GM18517 (cell line): ENCODE measurements at regions not wholly inside any gene's neighbourhood (a gene's known extent, or its start where the extent isn't known, plus 50 kb on each side); places are given as distances from the start of the nearest gene placed in this dataset.
"Not testable (repeated sequence)": the region's sequence is repeated elsewhere in the genome, so short reads cannot be mapped to it uniquely, and the experiment has no call there.

Experiments
- ATAC-seq: cut with Tn5 transposase; IDR thresholded peaks from one replicate; pipeline ENCODE4 v1.9.1; 2021; ENCODE audit warnings: mild to moderate bottlenecking, moderate library complexity; ENCODE audit not compliant: unreplicated experiment

DNA sequence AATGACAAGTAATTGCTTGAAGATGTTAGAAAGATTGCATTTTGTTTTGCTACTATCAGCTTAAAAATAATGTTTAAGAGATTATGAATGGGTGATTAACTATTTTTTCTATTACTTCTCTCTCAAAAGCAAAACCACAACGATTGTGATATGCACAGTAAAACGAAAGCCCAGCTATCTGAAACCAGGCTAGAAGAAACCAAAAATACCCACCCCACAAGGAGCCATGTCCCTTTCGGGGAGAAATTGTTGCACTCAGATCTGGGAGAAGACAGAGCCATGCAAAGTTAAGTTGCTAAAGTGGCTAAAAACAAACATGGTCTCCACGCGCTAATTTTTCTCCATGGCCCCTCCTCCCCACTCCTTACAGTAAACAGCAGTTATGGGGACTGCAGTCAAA lies 173.6 kb downstream of the RPS24 start:
- no peak for ATAC-seq

DNA sequence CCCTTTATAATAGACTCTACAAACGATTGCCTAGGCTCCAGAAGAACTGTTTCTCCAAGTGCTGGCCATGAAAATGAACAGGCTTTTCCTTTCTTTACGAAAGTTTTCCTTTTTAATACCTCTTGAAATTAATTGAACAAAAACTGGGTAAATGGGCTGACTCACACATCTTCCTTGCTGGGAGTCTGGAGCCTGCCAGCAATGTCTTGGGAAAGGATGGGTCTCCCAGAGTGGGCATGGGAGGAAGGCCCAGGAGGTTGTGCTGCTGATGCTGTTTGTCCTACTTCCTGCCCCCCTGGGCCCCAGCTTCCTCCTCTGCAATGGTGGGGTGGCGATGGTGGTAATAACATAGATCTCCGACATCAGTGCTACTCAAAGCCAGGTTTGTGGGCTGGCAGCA lies 174.1 kb downstream of the RPS24 start:
- ATAC-seq: no peak

DNA sequence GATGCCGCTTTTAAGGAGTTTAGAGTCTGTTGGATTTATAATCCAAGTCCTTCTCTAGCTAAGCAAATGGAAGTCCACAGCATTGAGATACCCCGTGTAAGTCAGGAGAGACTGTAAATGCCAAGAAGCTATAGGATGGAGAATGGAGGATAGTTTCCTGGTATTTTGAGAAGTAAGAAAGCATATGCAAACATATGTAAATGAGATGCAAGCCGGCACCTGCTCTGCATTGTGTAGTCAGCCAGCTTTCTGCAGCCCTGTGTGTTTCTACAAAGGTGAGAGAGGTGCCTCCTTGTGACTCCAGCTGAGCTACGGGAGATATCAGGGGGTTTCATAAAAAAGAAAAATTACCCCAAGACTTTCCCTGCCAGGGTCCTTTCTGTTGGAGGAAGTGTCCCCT lies 176.3 kb downstream of the RPS24 start:
- ATAC-seq: no peak

DNA sequence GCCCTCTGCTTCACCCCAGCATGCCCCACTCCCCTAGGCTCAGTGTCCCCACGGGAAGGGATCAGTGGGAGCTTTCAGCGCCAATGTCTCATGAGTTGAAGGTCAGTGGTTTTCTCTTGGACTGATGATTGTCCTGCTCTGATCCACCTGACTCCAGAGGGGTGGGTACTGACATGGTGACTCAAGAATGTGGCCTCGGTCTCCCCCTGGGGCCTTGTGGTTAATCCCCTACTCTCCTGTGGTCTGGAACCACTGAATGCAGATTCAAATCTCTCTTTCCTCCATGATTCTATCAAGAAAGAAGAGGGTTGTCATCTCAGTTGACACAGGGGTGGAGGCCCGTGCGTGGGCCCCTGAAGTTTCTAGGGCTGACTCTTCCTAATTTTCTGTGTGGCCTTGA lies 176.9 kb downstream of the RPS24 start:
- no peak for ATAC-seq

DNA sequence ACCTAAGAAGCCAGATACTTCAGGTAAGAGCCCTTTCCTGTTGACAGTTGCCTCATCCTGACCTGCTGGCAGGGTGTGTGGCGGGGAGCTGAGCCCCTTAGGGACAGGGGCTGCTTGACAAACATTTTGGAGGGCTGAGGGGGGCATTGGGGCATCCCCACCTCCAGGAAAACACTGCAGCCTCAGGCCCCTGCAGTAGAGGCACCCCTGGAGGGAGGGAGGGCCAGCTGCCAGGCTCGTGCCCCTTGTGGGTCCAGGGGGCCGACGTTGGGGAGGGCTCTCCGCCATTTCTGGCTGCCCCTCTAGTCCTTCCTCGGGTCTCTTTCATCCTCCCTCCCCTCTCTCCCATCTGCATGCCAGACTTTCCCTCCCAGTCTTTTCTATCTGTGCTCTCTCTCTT lies 177.3 kb downstream of the RPS24 start:
- ATAC-seq: no peak

DNA sequence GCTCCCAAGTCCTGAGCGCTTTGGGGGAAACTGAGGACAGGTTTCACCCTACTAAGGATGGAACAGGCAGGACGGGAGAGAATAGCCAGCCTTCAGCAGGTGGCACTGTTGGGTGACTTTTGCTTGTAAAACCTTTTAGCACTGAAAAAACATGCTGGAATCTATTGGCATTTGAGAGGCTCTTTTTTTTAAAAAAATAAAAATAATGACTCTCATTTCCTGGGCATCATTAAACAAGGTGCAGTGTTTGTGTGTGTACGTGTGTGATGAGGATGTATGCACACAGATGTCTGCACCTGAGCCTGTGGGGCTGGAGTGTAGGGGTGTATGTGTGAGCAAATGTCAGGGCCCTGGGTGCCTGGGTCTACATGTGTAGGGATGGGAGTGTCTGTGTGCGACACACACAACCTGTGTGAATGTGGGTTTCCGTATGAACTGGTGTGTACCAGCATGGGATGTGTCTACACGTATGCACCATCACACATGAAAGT lies 177.9 kb downstream of the RPS24 start:
- no peak for ATAC-seq

DNA sequence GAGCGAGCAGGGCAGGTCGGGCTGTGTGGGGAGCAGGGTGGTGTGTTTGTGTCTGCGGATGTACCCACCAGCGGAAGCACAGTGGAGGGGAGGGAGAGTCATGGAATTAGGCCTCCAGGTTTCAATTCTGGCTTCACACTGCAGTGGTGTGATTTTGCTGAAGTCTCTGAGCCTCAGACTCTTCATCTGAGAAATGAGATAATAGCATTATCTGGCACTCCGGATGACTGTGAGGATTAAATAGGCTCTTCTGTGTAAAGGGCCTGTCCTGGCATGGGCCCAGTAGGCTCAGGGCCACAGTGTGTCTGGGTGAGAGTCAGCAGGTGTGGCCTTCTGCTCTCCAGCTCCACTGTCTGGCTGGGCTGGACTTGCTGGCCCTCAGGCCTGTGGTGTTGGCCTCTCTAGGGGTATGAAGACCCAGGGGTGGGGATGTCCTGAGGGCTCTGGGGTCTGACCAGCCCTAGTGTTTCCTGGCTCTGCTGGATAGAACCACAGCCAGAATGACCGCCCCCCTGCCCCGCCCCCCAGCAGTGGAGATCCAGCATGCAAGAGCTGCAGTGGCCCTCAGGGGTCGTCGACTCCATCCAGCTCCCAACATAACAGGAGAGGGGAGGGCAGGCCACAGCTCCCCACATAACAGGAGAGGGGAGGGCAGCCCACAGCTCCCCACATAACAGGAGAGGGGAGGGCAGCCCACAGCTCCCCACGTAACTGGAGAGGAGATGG lies 178.6 kb downstream of the RPS24 start:
- ATAC-seq: no peak

DNA sequence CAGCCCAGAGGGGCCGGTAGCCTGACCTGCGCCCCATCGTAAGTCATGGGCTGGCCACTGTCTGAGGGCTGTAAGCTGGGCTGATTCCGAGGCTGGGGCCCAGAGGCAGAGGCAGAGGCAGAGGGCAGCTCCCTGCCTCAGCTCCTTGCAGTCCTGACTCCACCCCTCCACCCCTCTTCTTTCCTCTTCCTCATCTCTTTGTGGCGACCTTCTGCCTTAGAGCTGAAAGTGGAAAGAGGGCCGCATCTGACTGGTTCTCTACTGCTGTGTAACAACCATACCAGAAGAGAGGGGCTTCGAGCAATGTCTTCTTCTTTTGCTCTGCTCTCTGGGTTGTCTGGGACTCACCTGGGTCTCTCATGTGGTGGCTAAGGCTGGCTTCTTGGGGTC lies 179.1 kb downstream of the RPS24 start:
- no peak for ATAC-seq

DNA sequence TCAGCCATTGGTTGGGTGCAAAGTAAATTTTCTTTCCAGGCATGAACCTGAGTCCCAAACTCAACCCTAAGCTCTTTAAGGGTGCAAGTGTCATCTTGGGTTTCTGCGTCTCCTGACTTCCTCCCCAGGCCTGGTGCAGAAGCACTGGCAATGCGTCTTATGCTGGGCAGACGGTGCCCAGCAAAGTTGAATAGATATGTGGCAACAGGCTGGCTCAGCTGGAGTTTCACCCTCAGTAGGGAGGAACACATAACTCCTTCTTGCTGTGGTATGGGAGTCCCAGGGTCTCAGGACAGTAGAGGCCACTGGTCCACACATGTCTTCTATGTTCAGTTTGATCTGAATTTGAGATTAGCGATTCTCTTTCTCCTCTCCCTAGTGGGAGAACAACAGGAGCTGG lies 181.3 kb downstream of the RPS24 start:
- ATAC-seq: no peak

DNA sequence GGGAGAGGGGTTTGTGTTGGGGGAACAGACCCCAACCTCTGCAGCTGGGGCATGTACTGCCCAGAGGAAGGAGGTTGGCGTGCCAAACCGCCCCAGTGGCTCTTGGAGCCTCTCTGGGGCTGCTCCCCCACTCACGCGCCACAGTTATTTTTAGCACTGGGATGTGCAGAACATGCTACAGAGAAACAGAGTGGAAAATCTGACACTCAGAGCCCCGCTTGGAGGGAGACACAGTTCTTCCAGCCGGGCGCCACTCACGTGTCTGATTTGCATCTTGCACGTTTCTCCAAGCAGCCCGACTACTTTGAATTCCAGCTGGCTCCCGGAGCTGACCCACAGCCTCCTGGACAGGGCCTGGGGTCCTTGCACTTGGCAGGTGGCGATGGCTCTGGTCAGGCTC lies 182.0 kb downstream of the RPS24 start:
- ATAC-seq: no peak

DNA sequence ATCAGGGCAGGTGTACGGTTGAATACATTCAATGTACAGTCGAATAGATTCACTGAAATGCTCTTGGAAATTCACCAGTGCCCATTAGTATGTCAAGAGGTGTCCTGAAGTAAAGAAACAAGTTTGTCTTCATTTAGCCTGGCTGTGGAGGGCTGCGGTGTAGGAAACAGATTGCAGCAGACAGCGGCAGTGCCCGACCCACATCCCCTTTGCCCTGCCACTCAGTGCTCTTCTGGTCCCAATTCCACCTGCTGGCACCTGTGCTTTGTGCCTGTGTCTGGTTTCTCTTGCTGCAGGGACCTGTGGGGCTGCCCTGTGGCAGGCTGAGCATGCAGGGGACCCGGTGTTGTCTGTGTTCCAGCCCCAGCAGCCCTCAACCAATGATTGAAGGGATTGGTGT lies 183.7 kb downstream of the RPS24 start:
- no peak for ATAC-seq

DNA sequence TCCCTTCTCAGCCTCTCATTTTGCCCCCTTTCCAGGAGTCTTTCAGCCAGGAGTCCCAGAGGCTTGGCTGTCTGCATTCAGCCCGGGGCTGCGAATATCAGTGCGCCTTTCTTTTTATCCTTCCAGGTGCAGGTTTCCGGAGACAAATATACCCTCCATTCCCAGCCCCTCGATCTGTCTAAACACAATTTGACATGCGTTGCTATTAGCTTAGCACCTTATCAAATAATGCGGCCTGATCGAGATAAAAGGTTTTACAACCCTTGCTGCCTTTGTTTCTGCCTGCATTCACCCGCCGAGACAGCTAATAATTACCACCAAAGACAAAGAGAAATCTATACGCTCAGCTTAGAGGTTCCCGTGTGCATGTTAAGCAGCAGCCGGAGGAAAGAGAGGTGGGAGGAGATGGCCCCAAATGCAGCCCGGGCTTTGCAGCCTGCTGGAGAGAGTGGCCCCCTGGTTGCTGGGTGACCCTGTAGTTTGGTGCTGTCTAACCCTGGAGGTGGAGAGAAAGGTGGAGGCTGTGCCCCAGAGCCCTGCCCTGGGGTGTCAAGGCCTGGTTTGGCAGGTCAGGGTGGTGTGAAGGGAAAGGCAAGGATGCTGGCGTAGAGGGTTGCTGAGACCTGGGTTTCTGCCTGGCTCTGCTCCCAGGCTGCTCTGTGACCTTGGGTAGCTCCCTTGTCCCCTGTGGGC lies 185.3 kb downstream of the RPS24 start:
- no peak for ATAC-seq

DNA sequence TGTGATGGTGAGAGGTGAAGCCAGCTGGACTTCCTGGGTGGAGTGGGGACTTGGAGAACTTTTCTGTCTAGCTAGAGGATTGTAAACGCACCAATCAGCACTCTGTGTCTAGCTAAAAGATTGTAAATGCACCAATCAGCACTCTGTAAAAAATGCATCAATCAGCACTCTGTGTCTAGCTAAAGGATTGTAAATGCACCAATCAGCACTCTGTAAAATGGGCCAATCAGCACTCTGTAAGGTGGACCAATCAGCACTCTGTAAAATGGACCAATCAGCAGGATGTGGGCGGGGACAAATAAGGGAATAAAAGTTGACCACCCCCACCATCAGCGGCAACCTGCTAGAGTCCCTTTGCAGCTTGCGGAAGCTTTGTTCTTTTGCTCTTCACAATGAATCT lies 185.9 kb downstream of the RPS24 start:
- not testable (repeated sequence) for ATAC-seq

DNA sequence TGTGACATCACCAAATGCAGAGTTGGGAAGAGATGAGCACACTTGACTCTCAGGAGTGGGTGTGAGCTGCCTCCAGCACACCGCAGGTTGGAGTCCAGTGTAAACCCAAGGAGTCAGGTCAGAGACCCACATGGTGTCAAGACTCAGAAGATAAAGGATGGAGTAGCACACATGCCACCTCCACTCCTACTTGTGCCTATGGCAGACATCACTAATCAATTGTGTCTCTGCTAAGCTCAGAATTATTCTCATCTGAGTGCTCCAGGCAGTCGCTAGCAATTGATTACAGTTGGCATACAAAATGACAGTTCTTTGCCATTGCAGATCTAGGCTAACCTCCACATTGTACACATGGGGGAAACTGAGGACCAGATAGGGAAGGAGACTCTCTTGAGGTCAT lies 187.1 kb downstream of the RPS24 start:
- no peak for ATAC-seq

DNA sequence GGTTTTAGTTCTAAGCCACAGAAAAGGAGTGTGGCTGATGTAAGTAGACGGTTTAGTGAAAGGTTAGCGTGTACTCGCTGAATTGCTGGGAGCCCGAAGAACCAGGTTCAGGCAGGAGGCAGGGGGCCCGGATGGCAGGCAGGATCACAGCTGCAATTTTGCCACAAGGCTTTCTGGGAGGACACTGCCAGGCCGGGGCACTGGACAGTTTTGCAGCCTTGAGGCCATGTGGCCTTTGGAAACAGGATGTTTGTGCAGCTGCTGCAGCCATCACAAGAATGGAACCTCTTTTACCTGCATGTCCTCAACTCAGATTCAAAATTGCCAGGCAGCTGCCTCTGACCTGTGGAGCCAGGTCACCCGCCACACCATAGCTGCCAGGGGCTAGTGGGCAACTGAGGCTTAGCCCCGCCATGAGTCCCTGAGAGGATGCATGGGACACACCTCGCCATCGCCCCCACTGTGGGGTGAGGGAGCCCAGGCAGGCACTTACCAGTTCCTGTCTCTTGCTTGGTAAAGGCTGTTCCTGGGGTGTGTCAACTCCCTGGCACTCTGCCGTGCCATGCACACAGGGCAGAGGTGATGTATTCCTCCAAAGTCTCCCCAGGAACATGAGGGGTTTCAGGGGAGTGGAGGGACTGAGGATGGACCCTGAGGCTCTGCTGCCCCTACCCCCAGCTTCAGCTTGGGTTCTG lies 188.6 kb downstream of the RPS24 start:
- ATAC-seq: no peak

DNA sequence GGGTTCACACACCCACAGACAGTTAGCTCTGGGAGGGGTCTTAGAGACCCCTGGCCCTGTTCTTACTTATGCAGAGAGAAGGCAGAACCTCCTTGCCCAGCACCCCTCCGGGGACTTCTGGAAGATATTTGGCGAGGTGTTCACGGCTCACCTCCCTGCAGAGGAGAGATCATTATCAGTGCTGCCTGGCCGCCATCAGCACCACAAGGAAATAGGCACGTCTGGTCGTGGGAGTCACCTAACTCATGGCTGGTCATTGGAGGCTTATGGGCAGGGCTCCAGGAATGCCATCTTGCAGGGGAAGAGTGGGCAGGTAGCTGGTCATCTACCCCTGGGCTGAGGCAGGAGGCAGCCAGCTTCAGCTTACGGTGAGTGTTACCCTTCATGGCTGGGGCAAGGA lies 189.4 kb downstream of the RPS24 start:
- ATAC-seq: no peak

DNA sequence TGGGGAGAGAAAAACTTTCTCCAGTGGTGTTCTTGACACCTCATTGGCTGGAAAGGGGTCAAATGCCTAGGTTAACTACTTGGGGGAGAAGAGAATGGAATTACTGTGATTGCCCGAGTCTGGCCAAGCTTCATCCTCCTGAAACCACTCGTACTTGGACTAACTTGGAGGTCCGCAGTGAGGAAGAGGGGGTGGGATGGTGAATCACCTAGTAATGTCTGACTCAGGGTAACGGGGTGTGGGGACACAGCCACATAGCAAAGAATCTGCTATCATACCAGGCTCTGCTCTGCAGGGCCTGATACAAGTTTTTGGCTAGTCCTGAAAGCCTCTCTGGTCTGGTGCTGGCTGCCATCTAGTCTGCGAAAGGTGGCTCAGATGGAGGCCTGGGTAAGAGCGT lies 190.9 kb downstream of the RPS24 start:
- no peak for ATAC-seq

DNA sequence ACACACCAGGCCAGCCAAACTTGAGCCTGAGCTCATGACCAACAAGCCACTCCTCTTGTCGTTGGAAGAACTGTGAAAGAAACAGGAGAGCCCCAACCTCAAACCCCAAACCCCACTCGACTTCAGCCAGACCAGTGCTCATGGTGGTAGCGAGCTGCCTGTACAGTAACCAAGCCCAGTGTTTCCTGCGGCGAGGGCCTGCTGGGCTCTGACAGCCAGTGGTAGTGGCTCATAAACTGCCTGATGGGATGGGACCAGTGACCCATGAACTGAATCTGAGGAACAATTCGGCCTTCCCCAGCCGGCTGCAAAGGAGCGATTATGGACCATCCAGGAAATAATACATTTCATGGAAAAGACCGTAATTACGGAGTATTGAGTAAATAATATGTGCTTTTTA lies 191.9 kb downstream of the RPS24 start:
- no peak for ATAC-seq

DNA sequence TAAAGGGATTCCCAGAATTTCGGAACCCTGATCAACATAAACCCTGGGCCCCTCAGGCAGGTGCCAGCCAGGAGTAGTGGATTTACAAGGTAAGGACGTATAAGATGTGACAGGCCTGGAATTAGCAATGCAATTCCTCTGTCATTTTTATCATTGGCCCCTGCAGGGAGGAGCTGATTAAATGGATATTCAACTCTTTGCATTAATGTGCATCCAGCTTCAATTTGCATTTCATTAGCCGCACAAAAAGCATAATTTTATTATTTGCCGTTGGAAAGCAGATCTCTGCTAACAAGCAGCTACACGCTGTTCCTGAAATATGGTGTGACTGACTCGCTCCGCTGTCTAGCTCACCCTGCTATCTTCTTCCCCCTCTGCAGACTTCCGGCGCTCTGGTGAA lies 195.8 kb downstream of the RPS24 start:
- no peak for ATAC-seq

DNA sequence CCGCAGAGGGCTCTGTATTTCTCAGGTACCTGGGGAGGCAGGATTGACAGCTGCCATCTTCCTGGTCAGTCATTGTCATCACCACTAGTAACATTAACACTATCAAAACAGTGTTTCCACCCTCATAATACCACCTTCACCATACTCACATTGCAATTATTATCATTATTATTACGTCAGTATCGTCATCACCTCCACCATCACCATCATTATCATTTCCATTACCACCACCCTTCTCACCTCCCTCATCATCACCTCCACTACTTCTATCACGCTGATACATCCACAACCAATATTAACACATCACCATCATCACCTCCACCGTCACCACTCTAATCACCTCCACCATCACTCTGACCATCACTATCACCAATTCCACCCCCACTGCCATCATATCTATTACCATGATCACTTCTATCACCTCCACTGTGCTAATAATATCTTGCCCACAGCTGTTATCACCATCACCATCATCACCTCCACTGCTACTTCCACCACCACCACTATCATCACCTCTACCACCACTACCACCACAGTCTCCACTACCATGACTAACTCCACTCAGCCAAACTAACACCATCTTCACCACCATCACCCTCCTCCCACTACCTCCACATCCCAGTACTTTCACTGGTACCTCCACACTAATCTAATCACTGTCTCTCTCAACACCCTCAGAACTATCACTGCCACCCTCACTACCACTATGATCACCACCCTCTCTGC lies 196.4 kb downstream of the RPS24 start:
- no peak for ATAC-seq

DNA sequence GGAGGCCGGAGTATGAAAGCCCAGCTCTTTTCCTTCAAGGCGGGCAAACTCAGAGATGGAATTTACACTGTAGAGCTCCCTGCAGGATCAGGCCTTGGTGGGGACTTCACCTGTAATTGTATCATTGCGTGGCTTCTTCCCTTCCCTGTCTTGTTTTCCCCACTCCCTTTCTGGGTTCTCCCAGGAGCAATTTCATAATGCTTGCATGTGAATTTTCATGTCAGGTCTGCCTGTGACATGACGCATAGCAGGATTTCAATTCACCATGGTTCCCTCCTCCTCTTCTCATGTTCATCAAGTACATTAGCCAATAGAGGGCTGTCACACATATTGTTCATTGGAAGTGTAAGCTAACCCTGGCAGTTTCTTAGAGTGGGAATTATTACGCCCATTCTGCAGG lies 197.7 kb downstream of the RPS24 start:
- ATAC-seq: no peak
